ENCODE measurements at regions not wholly inside any gene's neighbourhood (a gene's known extent, or its start where the extent isn't known, plus 50 kb on each side); places are given as distances from the start of the nearest gene placed in this dataset.

- DNase-seq = no peak
These were observed 187.0 kb upstream of the ATP2B1 start for GRCh38 chr12:89895591-89895990.

- DNase-seq = no peak
These were observed 186.5 kb upstream of the ATP2B1 start for GRCh38 chr12:89895101-89895500.

GRCh38 chr12:89893972-89894706 lies 185.5 kb upstream of the ATP2B1 start:
- no peak for DNase-seq

GRCh38 chr12:89892436-89892835 lies 183.8 kb upstream of the ATP2B1 start:
- DNase-seq = no peak

- no peak for DNase-seq
These were observed 183.3 kb upstream of the ATP2B1 start for GRCh38 chr12:89891933-89892332.

- no peak for DNase-seq
These were observed 181.5 kb upstream of the ATP2B1 start for GRCh38 chr12:89890161-89890560.

- no peak for DNase-seq
These were observed 180.4 kb upstream of the ATP2B1 start for GRCh38 chr12:89889062-89889461.

GRCh38 chr12:89884952-89885351 lies 176.3 kb upstream of the ATP2B1 start:
- no peak for DNase-seq

- DNase-seq = no peak
These were observed 175.8 kb upstream of the ATP2B1 start for GRCh38 chr12:89884416-89884898.

- DNase-seq = no peak
These were observed 175.2 kb upstream of the ATP2B1 start for GRCh38 chr12:89883630-89884389.

- no peak for DNase-seq
These were observed 174.2 kb upstream of the ATP2B1 start for GRCh38 chr12:89882792-89883191.

- DNase-seq = no peak
These were observed 173.4 kb upstream of the ATP2B1 start for GRCh38 chr12:89882050-89882449.

GRCh38 chr12:89880690-89881350 lies 172.2 kb upstream of the ATP2B1 start:
- DNase-seq = no peak

GRCh38 chr12:89879766-89880165 lies 171.1 kb upstream of the ATP2B1 start:
- DNase-seq = no peak

GRCh38 chr12:89878950-89879349 lies 170.3 kb upstream of the ATP2B1 start:
- no peak for DNase-seq

- DNase-seq = no peak
These were observed 169.7 kb upstream of the ATP2B1 start for GRCh38 chr12:89878327-89878726.

- DNase-seq = no peak
These were observed 169.0 kb upstream of the ATP2B1 start for GRCh38 chr12:89877671-89878070.

GRCh38 chr12:89877136-89877535 lies 168.5 kb upstream of the ATP2B1 start:
- DNase-seq = no peak

GRCh38 chr12:89875809-89876208 lies 167.2 kb upstream of the ATP2B1 start:
- DNase-seq = no peak

GRCh38 chr12:89875225-89875624 lies 166.6 kb upstream of the ATP2B1 start:
- no peak for DNase-seq

- no peak for DNase-seq
These were observed 165.5 kb upstream of the ATP2B1 start for GRCh38 chr12:89874146-89874545.

- no peak for DNase-seq
These were observed 165.1 kb upstream of the ATP2B1 start for GRCh38 chr12:89873745-89874144.

GRCh38 chr12:89872922-89873630 lies 164.4 kb upstream of the ATP2B1 start:
- no peak for DNase-seq
